Activated T-helper 1 cell treated with anti-CD3 and anti-CD28 coated beads, Interleukin-2, amount 50 U/mL, for 16 hours (primary cell): ENCODE measurements at regions not wholly inside any gene's neighbourhood (a gene's known extent, or its start where the extent isn't known, plus 50 kb on each side); places are given as distances from the start of the nearest gene placed in this dataset.

Source experiments
- DNase-seq, 2 donors: peaks; one replicate each; pipeline ENCODE4 v3.0.0-alpha.2; 2020; ENCODE audit warnings: low read depth in 1 of 2, low spot score in 1 of 2

- DNase-seq: no peak
Measured at GRCh38 chr2:122100346-122100745, 344.9 kb downstream of the TSN start.

GRCh38 chr2:122100756-122101155 lies 345.3 kb downstream of the TSN start:
- DNase-seq: no peak

- DNase-seq: no peak
Measured at GRCh38 chr2:122101319-122101718, 345.9 kb downstream of the TSN start.

GRCh38 chr2:122105171-122105876 lies 349.9 kb downstream of the TSN start:
- DNase-seq: no peak

- DNase-seq: no peak
Measured at GRCh38 chr2:122105877-122106206, 350.4 kb downstream of the TSN start.

GRCh38 chr2:122108186-122108585 lies 352.7 kb downstream of the TSN start:
- no peak for DNase-seq

GRCh38 chr2:122112216-122113005 lies 357.0 kb downstream of the TSN start:
- no peak for DNase-seq

GRCh38 chr2:122114421-122114820 lies 359.0 kb downstream of the TSN start:
- DNase-seq: no peak

- no peak for DNase-seq
Measured at GRCh38 chr2:122117371-122117770, 361.9 kb downstream of the TSN start.

GRCh38 chr2:122129399-122129798 lies 373.9 kb downstream of the TSN start:
- no peak for DNase-seq

- DNase-seq: no peak
Measured at GRCh38 chr2:122132147-122132691, 376.8 kb downstream of the TSN start.

GRCh38 chr2:122135021-122135937 lies 379.8 kb downstream of the TSN start:
- DNase-seq: no peak

- no peak for DNase-seq
Measured at GRCh38 chr2:122136056-122136455, 380.6 kb downstream of the TSN start.

GRCh38 chr2:122138561-122138960 lies 383.1 kb downstream of the TSN start:
- no peak for DNase-seq

GRCh38 chr2:122139739-122140420 lies 384.4 kb downstream of the TSN start:
- DNase-seq: no peak

- DNase-seq: no peak
Measured at GRCh38 chr2:122144884-122145283, 389.4 kb downstream of the TSN start.

- no peak for DNase-seq
Measured at GRCh38 chr2:122145856-122146255, 390.4 kb downstream of the TSN start.

GRCh38 chr2:122148128-122148767 lies 392.8 kb downstream of the TSN start:
- no peak for DNase-seq

- DNase-seq: no peak
Measured at GRCh38 chr2:122150524-122151280, 395.3 kb downstream of the TSN start.

GRCh38 chr2:122152571-122152970 lies 397.1 kb downstream of the TSN start:
- no peak for DNase-seq
